ENCODE measurements at regions not wholly inside any gene's neighbourhood (a gene's known extent, or its start where the extent isn't known, plus 50 kb on each side); places are given as distances from the start of the nearest gene placed in this dataset.
"Not testable (repeated sequence)": the region's sequence is repeated elsewhere in the genome, so short reads cannot be mapped to it uniquely, and the experiment has no call there.

DNA sequence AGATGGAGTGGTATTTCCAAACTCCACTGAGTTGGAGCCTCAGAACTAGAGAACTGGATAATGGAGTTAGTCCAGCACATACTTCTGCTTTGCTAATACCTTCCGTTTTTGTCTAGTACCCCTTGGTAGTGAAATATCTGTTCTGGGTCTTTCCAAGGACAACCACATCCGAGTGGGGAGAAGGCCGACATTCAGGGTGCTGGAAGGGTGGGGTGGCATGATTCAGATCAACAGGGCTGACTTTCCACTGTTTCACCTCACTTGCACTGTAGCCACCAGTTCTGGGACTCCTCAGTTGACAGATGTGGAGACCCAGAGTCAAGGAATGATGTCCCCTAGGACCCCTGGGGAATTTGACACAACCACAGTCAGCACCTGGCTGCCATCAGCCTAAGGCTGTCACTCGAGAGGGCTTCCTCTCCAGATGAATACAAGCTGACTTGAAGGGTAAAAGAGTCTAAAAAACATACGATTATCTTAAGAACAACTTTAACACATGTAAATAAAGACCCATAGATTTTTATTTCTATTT, 84.8 kb upstream of the HNF1B start:
- DNase-seq (ENCODE audit: low read depth) = no peak

DNA sequence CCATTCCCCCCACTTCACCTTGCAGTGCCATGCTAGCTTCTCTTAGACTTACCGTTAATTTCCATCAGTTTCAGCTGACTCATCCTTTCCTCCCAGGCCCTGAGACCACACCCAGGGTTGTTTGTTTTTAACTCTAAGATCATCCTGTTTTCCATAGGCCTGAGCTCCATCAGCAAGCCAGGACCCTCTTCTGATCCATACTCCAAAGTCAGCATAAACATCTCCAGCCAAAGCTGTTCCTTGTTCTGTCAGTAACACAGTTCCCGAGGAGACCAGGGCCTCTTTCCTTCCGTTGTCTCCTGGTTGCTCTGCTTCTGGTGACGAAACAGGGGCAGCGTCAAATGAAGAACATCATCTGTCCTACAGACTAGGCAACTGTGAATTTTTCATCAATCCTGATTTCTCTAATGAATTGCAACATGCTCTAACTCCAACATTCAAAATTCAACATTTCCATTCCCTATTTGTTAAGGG, 83.8 kb upstream of the HNF1B start:
- peak; percentile 68 for DNase-seq (ENCODE audit: low read depth)

DNA sequence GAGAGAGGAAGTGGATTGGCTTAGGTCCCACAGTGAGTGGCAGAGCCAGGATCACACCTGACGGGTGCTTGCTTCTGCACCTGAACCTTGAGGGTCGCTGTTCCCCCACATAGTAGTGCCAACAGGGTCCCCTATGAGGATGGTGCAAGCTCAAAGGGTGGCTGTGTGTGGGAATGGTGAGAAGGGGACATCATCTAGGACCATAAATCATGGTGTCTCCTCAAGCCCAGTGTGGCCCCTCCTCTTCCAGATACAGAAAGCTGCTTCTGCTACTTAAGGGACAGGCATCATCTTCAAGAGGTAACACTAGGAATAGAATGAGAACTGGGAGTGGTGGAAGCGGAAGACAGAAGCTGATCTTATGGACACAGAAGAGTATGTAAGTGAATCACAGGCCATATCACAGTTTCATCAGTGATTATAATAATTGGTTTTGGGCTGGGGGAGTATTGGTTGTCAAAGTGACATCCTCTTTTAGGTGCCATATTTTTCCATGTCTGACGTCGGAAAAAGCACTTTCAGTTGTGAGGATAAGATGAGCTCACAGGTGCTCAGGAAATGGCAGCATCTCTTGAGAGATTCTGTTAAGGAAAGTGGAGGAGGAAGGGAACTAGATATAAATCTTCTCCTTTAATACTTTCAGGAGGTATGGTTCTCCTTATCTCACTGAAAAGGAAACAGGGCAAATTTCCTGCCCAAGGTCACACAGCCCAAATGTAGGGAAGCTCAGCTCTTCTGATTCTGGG, 83.2 kb upstream of the HNF1B start:
- DNase-seq (ENCODE audit: low read depth) = no peak

DNA sequence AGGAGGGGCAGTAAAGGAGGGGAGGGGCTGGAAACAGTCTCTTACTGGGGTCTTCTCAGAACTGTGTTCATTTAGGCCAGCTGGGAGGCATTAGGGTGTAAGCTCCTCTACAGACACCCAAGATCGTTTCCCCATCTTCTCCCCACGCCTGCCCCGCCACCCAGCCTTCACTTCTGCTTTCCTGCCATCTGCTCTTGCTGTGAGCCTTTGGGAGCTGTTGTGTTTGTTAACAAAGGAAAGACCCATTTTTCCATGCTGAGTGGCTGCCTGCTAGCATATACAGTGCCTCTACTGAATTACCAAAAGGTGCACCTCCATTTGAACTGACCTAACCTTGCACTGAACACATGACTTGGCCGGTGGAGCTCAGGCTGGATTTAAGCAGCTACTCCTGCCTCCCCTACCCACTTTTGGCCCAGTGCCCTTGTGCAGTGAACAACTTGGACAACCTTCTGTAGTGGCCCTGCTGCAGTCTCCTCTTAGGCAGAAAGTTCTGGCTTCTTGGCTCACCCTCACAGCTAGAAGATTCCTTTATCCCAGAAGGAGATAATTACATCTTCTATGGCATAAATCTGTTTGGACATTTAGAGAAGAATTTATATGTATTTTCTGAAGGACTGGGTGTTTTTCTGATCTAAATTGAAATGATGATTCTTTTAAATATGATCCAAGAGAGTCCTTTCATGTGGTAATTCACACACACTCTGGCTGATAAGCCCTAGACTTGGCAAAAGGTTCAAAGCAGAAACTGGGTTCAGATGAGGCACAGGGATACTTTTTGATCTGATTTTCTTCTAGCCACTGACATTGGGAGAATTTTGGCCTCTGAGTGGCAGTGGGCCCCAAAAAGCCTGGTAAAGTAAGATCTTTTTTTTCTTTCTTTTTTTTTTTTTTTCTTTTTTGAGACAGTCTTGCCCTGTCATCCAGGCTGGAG, 81.9 kb upstream of the HNF1B start:
- no peak for DNase-seq (ENCODE audit: low read depth)

DNA sequence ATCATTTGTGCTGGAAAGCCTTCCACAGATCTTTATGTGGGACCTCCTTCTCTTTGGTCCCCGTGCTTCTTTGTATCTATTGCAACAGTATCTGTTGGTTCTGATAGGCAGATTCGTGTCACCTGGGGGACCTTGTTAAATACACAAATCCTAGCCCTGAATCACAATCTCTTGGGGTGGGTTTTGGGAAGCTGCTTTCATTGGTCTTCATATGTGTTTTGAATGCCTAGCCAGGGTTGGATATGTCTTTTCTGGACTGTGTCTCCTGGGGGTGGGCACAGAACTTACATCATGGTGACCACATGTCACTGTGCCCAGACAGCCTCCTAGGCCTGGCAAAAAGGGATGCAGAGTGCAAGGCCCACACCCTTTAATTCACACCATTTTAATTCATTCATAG, 81.0 kb upstream of the HNF1B start:
- DNase-seq (ENCODE audit: low read depth) = no peak

DNA sequence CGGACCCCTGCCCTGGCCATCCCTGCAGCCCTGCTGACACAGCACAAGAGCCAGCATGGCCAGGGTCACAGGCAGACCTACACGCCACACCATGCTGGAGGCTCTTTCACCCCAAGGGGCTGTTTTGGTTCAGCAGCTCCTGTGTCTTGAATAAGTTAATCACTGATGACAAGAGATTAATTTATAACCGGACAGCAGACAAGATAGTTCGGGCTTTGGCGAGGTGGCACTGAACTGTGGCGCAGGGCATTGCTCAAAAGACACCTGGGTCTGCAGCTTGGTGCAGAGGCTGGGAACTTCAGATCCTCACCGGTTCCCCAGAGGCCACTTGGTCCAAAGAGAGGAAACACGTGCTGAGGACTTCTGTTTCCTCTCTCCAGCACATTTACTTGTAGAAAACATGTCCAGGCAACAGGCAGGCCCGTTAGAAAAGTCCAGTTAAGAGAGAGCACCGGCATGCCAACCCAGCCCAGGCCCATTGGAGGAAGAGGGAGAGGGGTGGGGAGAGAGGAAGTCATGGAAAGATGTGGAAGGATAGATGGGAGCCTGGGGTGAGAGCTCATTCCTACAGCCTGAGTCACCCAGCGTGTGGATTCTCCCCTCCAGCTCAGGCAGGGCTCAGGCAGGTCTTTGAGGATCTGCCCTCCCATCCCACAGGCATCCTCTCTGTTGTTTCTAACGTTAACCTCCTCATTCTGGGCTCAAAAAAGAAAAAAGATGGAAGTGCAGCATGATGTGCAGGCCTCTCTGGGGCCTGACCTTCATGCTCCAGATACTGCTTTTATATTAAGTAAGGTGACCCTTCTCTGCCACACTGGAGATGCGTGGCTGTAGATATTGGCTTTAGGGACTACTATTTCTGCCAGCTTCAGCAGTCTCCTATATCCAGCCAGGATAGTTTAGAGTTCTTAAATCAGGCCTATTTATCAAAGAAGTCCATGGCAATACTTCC, 80.0 kb upstream of the HNF1B start:
- peak; percentile 94 for DNase-seq (ENCODE audit: low read depth)

DNA sequence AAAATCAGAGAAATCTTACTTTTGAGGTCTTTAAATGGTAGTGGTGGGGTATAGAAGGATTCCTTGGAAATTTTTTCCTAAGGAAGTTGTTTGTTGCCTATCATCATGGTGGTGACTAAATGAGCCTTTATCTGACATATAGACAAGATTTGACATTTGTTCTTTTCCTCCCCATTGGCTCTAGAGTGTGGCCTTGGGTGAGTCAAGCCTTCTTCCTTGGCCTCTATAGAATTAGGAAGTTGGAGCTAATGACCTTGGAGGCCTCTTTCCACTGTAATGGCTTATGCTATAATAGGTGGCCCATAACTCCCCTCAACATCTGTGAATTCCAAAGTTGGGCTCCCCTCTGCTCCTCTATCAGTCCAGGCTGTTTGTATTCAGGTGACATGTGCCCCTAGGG, 79.1 kb upstream of the HNF1B start:
- no peak for DNase-seq (ENCODE audit: low read depth)

DNA sequence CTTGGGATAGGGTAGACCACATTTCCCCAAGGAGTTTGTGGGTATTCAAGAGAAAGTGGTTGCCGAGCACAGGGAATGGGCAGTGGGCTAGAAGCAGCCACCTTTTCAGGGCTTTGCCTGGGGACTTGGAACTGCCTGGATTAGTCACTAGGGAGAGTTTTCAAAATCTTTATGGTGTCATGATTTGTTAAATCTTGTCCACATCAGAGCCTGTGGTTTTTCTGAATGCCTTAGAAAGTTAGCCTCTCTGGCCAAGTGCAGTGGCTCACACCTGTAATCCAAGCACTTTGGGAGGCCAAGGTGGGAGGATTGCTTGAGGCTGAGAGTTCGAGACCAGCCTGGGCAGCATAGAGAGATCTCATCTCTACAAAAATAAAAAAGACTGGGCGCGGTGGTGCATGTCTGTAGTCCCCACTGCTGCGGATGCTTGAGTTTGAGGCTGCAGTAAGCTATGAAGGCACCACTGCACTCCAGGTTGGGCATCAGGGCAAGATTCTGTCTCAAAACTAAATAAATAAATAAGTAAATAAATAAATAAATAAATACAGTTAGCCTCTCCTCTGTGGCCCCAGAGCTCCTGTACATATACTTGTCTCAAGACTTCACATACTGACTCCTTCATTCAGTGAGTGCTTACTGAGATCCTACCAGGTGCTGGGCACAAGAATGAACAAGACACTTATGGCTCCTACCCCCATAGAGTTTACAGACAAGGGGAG, 76.3 kb upstream of the HNF1B start:
- DNase-seq (ENCODE audit: low read depth) = peak; percentile 74

DNA sequence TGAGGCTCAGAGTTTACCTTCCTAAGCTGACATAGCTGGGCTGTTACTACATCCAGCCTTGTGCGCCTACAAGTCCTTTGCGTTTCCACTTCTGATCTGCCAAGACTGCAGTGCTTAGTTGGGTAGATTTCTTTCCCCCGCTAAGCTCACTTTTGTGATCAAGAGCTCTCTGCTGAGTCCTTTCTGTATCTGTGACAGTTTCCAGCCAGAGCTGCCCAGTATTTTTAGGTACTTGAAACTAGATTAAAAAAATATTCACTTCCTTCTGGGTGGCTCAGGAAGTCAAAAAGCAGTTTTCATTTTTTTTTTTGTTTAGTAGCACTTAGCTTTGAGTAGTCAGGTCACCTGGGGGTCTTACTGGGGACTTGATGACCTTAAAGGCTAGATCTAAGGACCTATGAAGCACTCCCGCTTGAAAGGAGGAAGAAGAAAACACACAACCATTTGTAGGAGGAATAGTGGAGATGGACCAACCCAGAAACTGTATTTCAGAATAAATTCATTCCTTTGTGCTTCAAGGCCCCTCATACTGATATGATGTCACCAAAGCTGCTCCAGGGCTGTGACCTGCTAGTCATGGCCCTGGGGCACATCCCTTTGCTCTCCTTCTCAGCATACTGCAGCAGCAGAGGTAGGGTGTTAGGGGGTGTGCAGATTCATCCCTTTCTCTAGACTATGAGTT, 75.6 kb upstream of the HNF1B start:
- no peak for DNase-seq (ENCODE audit: low read depth)

DNA sequence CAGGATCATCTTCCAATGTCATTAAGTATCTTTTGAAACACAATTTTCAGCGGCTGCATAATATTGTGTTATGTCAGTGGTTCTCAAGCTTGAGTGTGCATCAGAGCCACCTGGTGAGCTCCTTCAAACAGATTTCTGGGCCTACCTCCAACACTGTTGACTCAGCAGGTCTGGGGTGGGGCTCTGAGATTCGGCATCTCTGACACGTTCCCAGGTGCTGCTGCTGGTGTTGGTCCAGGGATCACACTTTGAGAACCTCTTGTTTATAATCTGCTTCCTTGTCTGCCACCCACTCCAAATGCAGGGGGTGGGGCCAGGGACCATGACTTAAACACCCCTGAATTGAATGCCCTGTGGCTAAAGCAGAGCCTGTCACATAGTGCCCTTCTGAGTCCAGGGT, 73.8 kb upstream of the HNF1B start:
- peak; percentile 83 for DNase-seq (ENCODE audit: low read depth)

DNA sequence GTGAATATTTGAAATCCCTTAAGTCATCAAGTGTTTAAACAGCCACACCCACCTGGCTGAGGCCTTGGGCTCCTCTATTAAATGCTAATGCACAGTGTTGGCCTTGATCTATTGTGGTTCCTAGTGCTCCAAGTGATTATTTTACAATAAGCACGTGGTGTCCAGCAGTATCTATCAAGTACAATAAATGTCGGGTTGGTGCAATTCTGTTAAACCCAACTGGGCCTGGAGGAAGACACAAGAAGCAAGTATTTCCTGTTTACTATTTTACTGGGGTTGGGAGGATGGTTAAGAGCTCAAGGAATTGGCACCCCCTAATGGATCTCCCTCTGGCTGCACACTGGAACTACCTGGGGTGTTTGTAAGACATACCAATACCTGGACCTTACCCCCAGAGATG, 72.1 kb upstream of the HNF1B start:
- no peak for DNase-seq (ENCODE audit: low read depth)

DNA sequence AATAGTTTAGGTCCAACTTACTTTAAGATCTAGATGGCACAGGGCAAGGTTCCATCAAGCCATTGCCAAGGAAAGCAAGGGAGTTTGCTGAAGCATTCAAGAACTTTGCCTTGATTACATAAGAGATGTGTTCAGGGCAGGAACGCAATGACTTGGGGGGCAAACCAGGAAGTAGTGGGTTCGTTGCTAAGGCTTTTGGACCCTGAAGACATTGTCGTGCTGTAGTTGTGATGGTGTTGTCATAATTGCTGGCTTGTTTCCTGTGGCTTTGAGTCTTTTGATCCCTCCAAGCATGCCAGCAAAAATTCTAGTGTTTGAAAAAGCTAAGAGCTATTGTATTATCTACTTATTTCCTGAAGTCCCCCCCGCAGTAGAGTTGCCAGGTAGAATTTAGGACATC, 70.7 kb upstream of the HNF1B start:
- peak; percentile 79 for DNase-seq (ENCODE audit: low read depth)

DNA sequence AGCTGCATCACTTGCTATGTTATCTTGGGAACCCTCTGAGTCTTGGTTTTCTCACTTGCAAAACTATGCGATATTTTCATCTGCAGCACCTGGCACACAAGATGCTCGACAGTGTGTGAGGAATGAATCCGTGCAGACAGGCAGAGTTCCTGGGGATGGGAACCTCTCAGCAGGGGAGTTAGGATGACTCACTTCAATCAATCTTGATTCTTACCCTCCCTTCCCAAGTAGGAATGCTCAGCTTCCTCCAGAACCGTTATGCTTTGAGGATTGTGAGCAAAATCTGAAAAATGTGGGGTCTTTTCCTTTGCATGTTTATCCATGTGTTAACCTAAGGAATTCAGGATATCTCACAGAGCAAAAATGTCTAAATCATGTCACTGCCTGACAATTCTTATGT, 68.9 kb upstream of the HNF1B start:
- DNase-seq (ENCODE audit: low read depth) = peak; percentile 99

DNA sequence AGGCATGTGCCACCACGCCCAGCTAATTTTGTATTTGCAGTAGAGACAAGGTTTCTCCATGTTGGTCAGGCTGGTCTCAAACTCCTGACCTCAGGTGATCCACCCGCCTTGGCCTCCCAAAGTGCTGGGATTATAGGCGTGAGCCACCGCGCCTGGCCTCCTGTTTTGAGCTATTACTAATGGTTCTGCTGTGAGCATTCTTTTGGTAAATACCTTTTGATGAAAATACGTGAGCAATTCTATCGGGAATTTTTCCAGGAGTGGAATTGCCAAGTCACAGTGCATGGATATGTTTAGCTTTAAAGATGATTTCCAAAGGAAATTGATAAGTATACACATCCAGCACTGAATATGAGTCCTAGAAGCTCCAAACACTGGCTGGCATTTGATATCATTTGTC, 64.0 kb upstream of the HNF1B start:
- DNase-seq (ENCODE audit: low read depth) = not testable (repeated sequence)

DNA sequence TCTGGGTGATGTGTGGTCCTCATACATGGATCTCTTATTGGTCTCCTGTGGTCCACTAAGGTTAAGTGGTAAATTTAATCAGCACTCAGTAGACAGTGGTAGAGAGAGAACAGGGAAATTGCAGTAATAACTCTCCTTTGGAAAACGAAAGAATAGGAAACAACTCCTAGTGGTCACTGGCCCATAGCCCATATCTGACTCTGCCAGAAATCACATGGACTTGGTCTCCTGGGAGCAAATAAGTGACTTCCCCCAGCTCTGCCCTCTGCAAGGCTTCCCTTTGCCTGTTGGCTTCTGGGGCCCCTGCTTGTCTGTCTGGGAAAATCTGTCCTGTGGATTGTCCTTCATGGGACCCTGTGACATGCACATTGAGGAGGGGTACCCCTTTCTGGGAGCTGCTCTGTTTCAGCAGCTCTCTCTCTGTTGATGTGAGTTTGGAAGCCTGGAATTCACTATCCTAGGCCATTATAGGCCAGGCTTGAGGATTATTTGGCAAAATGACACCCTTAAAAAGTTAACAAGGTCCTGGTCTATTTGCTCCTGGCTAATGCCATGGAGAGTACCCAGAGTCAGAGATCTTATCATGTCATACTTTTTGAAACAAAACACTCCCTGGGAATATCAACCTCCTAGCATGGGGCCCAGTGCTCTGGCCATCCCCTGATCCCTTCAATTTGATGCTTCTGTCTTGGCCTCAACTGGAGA, 58.0 kb upstream of the HNF1B start:
- DNase-seq (ENCODE audit: low read depth) = peak; percentile 83

DNA sequence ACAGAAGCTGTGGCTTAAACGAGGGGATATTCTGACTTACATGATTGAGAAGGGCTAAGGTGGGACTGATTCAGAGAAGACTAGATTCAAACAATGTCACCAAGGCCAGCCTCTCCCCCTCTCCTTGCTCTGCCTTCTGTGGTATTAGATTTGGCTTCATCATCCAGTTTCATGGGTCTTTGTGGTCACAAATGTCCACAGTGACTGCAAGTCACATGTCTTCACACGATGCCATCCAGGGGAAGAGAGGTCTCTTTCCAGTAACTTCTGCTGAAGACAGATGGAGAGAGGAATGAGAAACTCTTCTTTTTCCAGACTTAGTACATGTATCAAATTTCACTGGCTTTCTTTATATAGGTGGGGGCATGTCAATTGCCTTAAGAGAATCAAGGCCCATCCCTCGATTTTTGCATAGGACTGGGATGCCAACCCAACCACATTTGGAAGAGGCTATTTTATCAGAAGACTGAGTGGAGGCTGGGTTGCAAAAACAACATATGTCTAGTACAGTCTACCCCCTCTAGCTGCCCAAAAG, 57.3 kb upstream of the HNF1B start:
- DNase-seq (ENCODE audit: low read depth) = no peak

DNA sequence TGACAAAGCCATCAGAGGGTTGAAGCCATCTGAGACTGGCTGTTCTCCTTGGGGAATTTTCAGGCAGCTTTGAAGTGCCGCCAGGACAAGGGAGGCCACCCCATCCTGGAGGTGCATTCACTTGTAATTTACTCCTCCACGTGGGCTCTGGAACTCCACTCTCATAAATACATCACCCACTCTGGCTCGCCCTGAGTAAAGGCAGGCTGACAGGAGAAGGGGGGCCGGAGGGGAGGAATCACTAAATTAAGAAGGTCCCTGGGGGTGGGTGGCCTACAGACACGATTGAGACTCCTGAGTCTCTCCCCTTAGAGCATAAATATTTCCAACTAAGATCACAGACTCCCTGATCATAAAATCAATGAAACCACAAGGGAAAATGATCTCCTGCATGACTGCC, 56.3 kb upstream of the HNF1B start:
- peak; percentile 73 for DNase-seq (ENCODE audit: low read depth)

DNA sequence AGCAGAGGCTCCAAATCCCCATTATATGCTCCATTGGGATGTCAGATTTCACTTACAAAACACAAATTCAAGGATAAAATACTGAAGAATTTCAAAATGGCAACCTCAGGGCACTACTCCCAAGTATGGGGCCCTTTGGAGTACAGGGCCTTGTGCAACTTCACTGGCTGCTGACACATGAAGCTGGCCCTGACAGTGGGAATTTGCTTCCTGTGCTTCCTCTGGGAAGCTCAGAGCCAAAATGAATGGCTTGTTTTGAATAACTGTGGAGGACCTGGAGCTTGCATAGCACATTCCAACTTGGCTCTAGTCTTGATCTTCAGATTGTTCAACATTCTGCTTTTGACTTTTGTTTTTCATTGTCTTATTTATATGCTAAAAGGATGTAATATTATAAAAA, 52.3 kb upstream of the HNF1B start:
- DNase-seq (ENCODE audit: low read depth) = no peak

DNA sequence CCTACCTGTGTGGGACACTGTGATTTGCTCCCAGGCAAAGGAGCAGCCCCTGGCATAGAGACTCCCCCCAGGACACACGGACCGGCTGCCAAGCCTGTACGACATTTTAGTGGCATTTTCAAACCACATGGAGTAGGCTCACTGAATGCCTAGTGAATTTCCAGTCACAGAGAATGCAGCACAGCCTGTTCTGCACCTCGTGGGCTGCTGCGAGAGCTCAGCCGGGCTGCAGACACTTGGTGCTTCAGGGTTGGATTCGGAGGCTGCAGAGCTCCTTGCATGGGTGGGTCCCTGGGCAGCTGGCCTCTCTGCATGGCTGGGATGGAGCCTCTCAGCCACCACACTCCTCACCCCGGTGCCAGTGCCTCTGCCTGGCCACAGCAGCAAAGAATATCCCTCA, 51.2 kb upstream of the HNF1B start:
- DNase-seq (ENCODE audit: low read depth) = no peak
